ENCODE measurements at regions not wholly inside any gene's neighbourhood (a gene's known extent, or its start where the extent isn't known, plus 50 kb on each side); places are given as distances from the start of the nearest gene placed in this dataset.

- no peak overlapping the region for H3K18ac ChIP-seq (ENCODE audit: insufficient read length, low read depth, low read length)
- H2BK5ac ChIP-seq (ENCODE audit: insufficient read length, low read length): no peak overlapping the region
- H3K27me3 Mint-ChIP-seq (ENCODE audit: low read depth): no peaks in the 10 kb centered on the region
- WGBS (ENCODE audit: extremely low coverage, insufficient read length, low lambda C conversion rate): no CpG with 5 or more reads among the region's 6 CpGs
- H3K4me1 ChIP-seq (ENCODE audit: insufficient read depth, low read length): no peaks in the 10 kb centered on the region; the same call in 1 of the 2 replicates
- H4K8ac ChIP-seq (replicated peaks; ENCODE audit: insufficient read length, low read depth, low read length): no peak overlapping the region
- no peaks in the 10 kb centered on the region for H3K79me1 ChIP-seq (ENCODE audit: insufficient read depth, low read depth, low read length, poor library complexity, severe bottlenecking)
- no peak overlapping the region for H3K4me3 Mint-ChIP-seq
- H4K5ac ChIP-seq (ENCODE audit: insufficient read length, low read depth, low read length): no peak overlapping the region
- no peak overlapping the region for H3K27ac ChIP-seq (ENCODE audit: insufficient read length, low read depth, low read length)
- no peaks in the 10 kb centered on the region for H3K23me2 ChIP-seq (ENCODE audit: insufficient read length, low read depth, low read length, poor library complexity, severe bottlenecking)
- no peak overlapping the region for H3K9ac ChIP-seq (ENCODE audit: extremely low read depth, insufficient read length, low read length)
- H3K9me3 ChIP-seq (ENCODE audit: control insufficient read depth, low read depth, low read length): no peaks in the 10 kb centered on the region
- no peak overlapping the region for H4K91ac ChIP-seq (ENCODE audit: insufficient read length, low read depth, low read length)
- no peak overlapping the region for H2BK120ac ChIP-seq (ENCODE audit: low read depth, low read length, poor library complexity, severe bottlenecking)
- H3K4me2 ChIP-seq (ENCODE audit: insufficient read depth, insufficient read length, low read length): no peak overlapping the region
- H3K23ac ChIP-seq (ENCODE audit: insufficient read length, low read depth, low read length): no peak overlapping the region
- no peak overlapping the region for H2AK5ac ChIP-seq (ENCODE audit: insufficient read length, low read length)
- no peak for DNase-seq
- H2AFZ ChIP-seq (ENCODE audit: low read length): no peak overlapping the region
- H2BK15ac ChIP-seq (ENCODE audit: low read depth, low read length): no peak overlapping the region
- no peaks in the 10 kb centered on the region for H3K27me3 ChIP-seq (ENCODE audit: insufficient read depth, low read length)
- no peak overlapping the region for H3K14ac ChIP-seq (ENCODE audit: insufficient read depth, low read length)
- H3K56ac ChIP-seq (ENCODE audit: insufficient read length, low read depth, low read length): no peak overlapping the region
- H3K27ac Mint-ChIP-seq: no peak overlapping the region
- H4K20me1 ChIP-seq (ENCODE audit: control insufficient read depth, insufficient read depth, insufficient read length): no peaks in the 10 kb centered on the region
- no peak overlapping the region for H3K4ac ChIP-seq (ENCODE audit: low read depth, low read length)
- no peaks in the 10 kb centered on the region for H3K36me3 Mint-ChIP-seq (ENCODE audit: insufficient read depth in 1 of 3, low read depth in 3 of 3)
- H3K9me3 Mint-ChIP-seq: no peaks in the 10 kb centered on the region
- H3T11ph ChIP-seq (ENCODE audit: low read length): no peak overlapping the region
- no peak overlapping the region for H2BK12ac ChIP-seq (ENCODE audit: insufficient read length, low read depth, low read length)
- no peak overlapping the region for H2BK20ac ChIP-seq (ENCODE audit: low read depth, low read length, poor library complexity, severe bottlenecking)
- TF ChIP-seq, protein P1, sequence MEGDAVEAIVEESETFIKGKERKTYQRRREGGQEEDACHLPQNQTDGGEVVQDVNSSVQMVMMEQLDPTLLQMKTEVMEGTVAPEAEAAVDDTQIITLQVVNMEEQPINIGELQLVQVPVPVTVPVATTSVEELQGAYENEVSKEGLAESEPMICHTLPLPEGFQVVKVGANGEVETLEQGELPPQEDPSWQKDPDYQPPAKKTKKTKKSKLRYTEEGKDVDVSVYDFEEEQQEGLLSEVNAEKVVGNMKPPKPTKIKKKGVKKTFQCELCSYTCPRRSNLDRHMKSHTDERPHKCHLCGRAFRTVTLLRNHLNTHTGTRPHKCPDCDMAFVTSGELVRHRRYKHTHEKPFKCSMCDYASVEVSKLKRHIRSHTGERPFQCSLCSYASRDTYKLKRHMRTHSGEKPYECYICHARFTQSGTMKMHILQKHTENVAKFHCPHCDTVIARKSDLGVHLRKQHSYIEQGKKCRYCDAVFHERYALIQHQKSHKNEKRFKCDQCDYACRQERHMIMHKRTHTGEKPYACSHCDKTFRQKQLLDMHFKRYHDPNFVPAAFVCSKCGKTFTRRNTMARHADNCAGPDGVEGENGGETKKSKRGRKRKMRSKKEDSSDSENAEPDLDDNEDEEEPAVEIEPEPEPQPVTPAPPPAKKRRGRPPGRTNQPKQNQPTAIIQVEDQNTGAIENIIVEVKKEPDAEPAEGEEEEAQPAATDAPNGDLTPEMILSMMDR (conservative IDR thresholded peaks at IDR 0.05): no peak
- H3K4me1 Mint-ChIP-seq: peaks cover 6% of the 10 kb centered on the region in 2 experiments; a peak in 2 of 4 replicates
- H3K79me2 ChIP-seq (ENCODE audit: insufficient read depth, low read length): no peaks in the 10 kb centered on the region
Observed at GRCh38 chr13:108102771-108103170, 112.6 kb downstream of the LIG4 start.

Data from H9 (cell line).